ENCODE measurements at regions not wholly inside any gene's neighbourhood (a gene's known extent, or its start where the extent isn't known, plus 50 kb on each side); places are given as distances from the start of the nearest gene placed in this dataset.
"Not testable (repeated sequence)": the region's sequence is repeated elsewhere in the genome, so short reads cannot be mapped to it uniquely, and the experiment has no call there.

DNA sequence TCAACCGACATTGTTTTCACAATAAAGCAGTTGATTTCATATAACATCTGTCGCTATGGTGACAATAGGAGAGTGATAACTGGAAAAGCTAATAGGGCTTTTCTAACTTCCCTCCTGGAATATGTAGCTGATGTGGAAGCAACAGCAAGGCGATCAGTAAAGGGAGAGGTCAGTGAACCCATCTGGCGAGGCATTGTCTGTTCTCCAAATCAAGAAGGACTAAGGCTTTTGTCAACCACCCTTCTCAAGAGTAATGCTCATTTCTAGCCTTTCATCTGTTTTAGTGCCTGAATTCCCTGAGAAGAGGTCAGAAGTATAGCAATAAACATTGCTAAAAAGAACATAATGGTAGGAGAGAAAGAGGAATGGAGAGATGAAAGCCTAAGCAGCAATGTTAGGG, 201.3 kb downstream of the AKAP7 start:
- in situ Hi-C loops (cut with MboI; ENCODE audit: low sequenced_read_pairs, unreplicated experiment): no loop called here
- no peak for DNase-seq (ENCODE audit: low spot score)
- TF ChIP-seq CTCF (IDR thresholded peaks at IDR 0.05; ENCODE audit: borderline replicate concordance, control extremely low read depth, extremely low read depth, insufficient read depth, missing control alignments): no peak

DNA sequence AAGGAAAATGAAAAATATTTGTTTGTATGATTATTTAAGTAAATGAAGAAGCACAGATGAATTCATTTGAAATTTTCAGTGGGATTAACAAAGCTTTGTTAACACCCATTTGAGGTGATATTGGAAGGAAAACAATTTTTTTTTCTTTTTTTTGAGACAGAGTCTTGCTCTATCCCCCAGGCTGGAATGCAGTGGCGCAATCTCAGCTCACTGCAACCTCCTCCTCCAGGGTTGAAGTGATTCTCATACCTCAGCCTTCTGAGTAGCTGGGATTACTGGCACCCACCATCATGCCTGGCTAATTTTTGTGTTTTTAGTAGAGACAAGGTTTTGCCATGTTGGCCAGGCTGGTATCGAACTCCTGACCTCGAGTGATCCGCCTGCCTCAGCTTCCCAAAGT, 211.6 kb downstream of the AKAP7 start:
- DNase-seq (ENCODE audit: low spot score); in situ Hi-C loops (cut with MboI; ENCODE audit: low sequenced_read_pairs, unreplicated experiment): not testable (repeated sequence)

DNA sequence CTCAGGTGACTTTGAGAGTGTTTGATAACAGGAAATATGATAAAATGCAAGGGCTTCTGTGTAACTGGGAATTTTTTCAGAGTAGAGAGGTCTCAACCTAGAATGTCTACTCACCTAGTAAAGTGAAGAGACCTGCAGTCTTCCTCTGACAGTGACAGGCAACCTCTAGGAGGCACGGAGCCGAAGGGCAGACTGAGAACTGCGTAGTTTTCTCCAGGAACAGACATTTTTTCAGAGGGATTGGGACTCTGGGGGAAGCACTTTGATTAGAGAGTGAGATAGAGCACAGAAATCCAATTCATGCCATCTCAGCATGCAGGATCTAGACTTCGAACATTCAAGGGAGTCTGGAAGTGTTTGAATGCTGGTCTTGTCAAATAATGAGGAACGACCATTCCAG, 213.3 kb downstream of the AKAP7 start:
- in situ Hi-C loops (cut with MboI; ENCODE audit: low sequenced_read_pairs, unreplicated experiment): no loop called here
- TF ChIP-seq CTCF (IDR thresholded peaks at IDR 0.05; ENCODE audit: borderline replicate concordance, control extremely low read depth, extremely low read depth, insufficient read depth, missing control alignments): no peak
- no peak for DNase-seq (ENCODE audit: low spot score)

- TF ChIP-seq CTCF (IDR thresholded peaks at IDR 0.05; ENCODE audit: borderline replicate concordance, control extremely low read depth, extremely low read depth, insufficient read depth, missing control alignments): no peak
- no peak for DNase-seq (ENCODE audit: low spot score)
Observed at GRCh38 chr6:131349199-131349598, 213.9 kb downstream of the AKAP7 start.

DNA sequence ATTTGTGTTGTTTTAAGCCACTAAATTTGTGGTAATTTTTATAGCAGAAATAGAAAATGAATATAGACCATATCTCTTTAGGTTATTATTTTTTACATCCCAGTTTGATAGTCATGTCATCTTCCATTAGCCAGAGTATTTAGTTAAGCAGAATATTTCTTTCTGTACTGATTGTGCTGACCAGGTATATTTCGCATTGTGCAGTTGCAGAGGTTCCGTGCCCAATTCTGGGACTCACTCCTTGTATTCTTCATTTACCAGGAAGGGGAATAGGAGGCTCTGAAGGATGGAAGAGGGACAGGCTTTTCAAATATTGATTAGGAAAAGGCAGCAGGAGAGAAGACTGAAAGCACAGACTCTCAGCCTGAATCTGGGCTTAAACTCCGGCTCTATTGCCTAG, 217.8 kb downstream of the AKAP7 start:
- in situ Hi-C loops (cut with MboI; ENCODE audit: low sequenced_read_pairs, unreplicated experiment): no loop called here
- DNase-seq (ENCODE audit: low spot score): no peak
- TF ChIP-seq CTCF (IDR thresholded peaks at IDR 0.05; ENCODE audit: borderline replicate concordance, control extremely low read depth, extremely low read depth, insufficient read depth, missing control alignments): no peak

More at GRCh38 chr6:131349199-131349598, 213.9 kb downstream of the AKAP7 start:
- in situ Hi-C loops (cut with MboI; ENCODE audit: low sequenced_read_pairs, unreplicated experiment): no loop called here

DNA sequence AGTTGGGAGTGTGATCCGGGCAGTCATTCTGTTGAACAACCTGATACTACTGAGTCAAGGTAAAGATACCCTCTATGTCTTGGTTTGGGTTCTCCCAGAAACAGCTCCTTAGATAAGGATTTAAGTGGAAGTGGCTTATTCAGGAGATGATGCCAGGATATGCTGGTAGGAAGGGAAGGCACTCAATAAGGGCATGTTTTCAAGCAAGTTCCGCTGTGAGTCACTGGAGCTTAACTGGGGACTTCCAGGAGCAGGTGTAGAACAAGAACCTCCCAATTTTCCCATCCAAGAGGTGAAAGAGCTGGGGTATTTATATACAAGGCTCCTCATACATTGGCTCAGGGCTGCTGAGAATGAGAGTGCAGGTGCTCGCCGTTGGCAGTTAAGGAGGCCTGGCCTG, 218.6 kb downstream of the AKAP7 start:
- in situ Hi-C loops (cut with MboI; ENCODE audit: low sequenced_read_pairs, unreplicated experiment): no loop called here
- no peak for DNase-seq (ENCODE audit: low spot score)
- TF ChIP-seq CTCF (IDR thresholded peaks at IDR 0.05; ENCODE audit: borderline replicate concordance, control extremely low read depth, extremely low read depth, insufficient read depth, missing control alignments): no peak

DNA sequence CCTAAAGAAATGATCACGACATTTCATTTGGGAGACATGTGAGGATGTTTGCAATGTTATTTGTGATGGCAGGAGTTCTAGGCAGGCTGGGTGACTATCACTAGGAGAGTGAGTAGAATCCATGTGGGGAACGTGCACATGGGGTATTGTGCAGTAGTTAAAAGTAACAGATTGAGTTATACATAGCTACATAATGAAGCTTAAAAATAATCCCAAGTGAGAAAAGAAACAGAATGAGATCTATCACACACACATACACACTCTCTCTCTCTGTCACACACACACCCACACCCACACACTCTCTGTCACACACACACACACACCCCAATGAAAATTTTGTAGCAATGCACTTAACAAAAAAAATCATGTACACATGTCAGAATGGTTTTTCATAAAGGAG, 218.7 kb upstream of the ARG1 start:
- no peak for DNase-seq (ENCODE audit: low spot score)
- in situ Hi-C loops (cut with MboI; ENCODE audit: low sequenced_read_pairs, unreplicated experiment): no loop called here
- TF ChIP-seq CTCF (IDR thresholded peaks at IDR 0.05; ENCODE audit: borderline replicate concordance, control extremely low read depth, extremely low read depth, insufficient read depth, missing control alignments): no peak
